Lower leg skin (tissue), 4 donors: ENCODE measurements at regions not wholly inside any gene's neighbourhood (a gene's known extent, or its start where the extent isn't known, plus 50 kb on each side); places are given as distances from the start of the nearest gene placed in this dataset.
"Not testable (repeated sequence)": the region's sequence is repeated elsewhere in the genome, so short reads cannot be mapped to it uniquely, and the experiment has no call there.

Experiments used
- DNase-seq, 2 donors: peaks; one replicate each; pipeline ENCODE4 v3.0.0-alpha.2; 2019; ENCODE audit warnings: low spot score in 2 of 2
- H3K4me3 ChIP-seq: fragments of 200-600 bp; sonication (generic); 2 replicates; pipeline ENCODE4 v1.5.1; 2017; ENCODE audit warnings: mild to moderate bottlenecking, low read depth; ENCODE audit not compliant: poor library complexity, severe bottlenecking
- CTCF ChIP-seq, 3 donors: fragments of 450-650 bp; IDR thresholded peaks; one replicate each; pipeline ENCODE4 v1.5.1; 2016; ENCODE audit warnings: antibody characterized with exemption in 3 of 3, mild to moderate bottlenecking in 3 of 3, moderate library complexity in 2 of 3
- POLR2A ChIP-seq, 2 donors: fragments of 450-650 bp; IDR thresholded peaks; one replicate each; pipeline ENCODE4 v1.6.1; 2016 to 2017; ENCODE audit warnings: antibody characterized with exemption in 2 of 2, mild to moderate bottlenecking in 1 of 2, moderate library complexity in 1 of 2
- WGBS, 2 donors: methylation state at CpG; one replicate each; pipeline ENCODE4 v1.1.5; 2018; 5-methylcytosine and 5-hydroxymethylcytosine counted together
- intact Hi-C: fragments of 100-400 bp; cut with DNase I; formaldehyde crosslinking; loops from one replicate; pipeline ENCODE4 v1.15.0; 2023; ENCODE audit warnings: low total_unique reads

GRCh38 chr5:162268694-162269481 lies 201.3 kb downstream of the GABRG2 start:
- no peak for DNase-seq
- TF ChIP-seq CTCF (IDR thresholded peaks at IDR 0.05) (no peak), POLR2A (IDR thresholded peaks at IDR 0.05) (no peak)
- intact Hi-C loops: no loop called here
- no peak overlapping the region for H3K4me3 ChIP-seq
- 85 to 88% methylated on average over 12 of the region's 12 CpGs for WGBS, 2 donors

GRCh38 chr5:162272417-162272816 lies 204.8 kb downstream of the GABRG2 start:
- TF ChIP-seq CTCF (IDR thresholded peaks at IDR 0.05) (no peak), POLR2A (IDR thresholded peaks at IDR 0.05) (no peak)
- no peak overlapping the region for H3K4me3 ChIP-seq
- WGBS, 2 donors: 49 to 56% methylated on average over 1 of the region's 1 CpG
- intact Hi-C loops: no loop called here
- no peak for DNase-seq

GRCh38 chr5:162274679-162275078 lies 207.1 kb downstream of the GABRG2 start:
- no peak for DNase-seq
- intact Hi-C loops: no loop called here
- H3K4me3 ChIP-seq: no peak overlapping the region
- no peak for TF ChIP-seq POLR2A (IDR thresholded peaks at IDR 0.05)
- TF ChIP-seq CTCF (IDR thresholded peaks at IDR 0.05): no peak

GRCh38 chr5:162275387-162275786 lies 207.8 kb downstream of the GABRG2 start:
- H3K4me3 ChIP-seq, DNase-seq, intact Hi-C loops: not testable (repeated sequence)
- WGBS, 2 donors: 78 to 89% methylated on average over 4 of the region's 4 CpGs

- intact Hi-C loops: no loop called here
- WGBS, 2 donors: 64 to 90% methylated on average over 1 of the region's 1 CpG
- H3K4me3 ChIP-seq: no peak overlapping the region
- TF ChIP-seq POLR2A (IDR thresholded peaks at IDR 0.05) (no peak), CTCF (IDR thresholded peaks at IDR 0.05) (no peak)
- no peak for DNase-seq
Observed at GRCh38 chr5:162282191-162282590, 214.6 kb downstream of the GABRG2 start.

- no peak for DNase-seq
- TF ChIP-seq POLR2A (IDR thresholded peaks at IDR 0.05) (no peak), CTCF (IDR thresholded peaks at IDR 0.05) (no peak)
- 0 to 62% methylated on average over 1 of the region's 1 CpG for WGBS, 2 donors
- intact Hi-C loops: no loop called here
- H3K4me3 ChIP-seq: no peak overlapping the region
Observed at GRCh38 chr5:162283609-162284008, 216.0 kb downstream of the GABRG2 start.
